ENCODE measurements at regions not wholly inside any gene's neighbourhood (a gene's known extent, or its start where the extent isn't known, plus 50 kb on each side); places are given as distances from the start of the nearest gene placed in this dataset.

- TF ChIP-seq CHD7 (IDR thresholded peaks at IDR 0.05; ENCODE audit: insufficient replicate concordance, low read length) (no peak), CBX5 (IDR thresholded peaks at IDR 0.05; ENCODE audit: low read depth, low read length) (no peak), BRCA1 (IDR thresholded peaks at IDR 0.05; ENCODE audit: low read depth, low read length) (no peak), ATF3 (IDR thresholded peaks at IDR 0.05; ENCODE audit: insufficient read depth, low read depth, low read length) (no peak), HDAC6 (IDR thresholded peaks at IDR 0.05; ENCODE audit: low read depth, low read length) (no peak), PHF8 (conservative IDR thresholded peaks at IDR 0.05; ENCODE audit: low read depth, low read length) (no peak), YY1 (IDR thresholded peaks at IDR 0.05; ENCODE audit: low read depth, low read length) (no peak), ATF2 (IDR thresholded peaks at IDR 0.05; ENCODE audit: low read length) (no peak), RFX5 (IDR thresholded peaks at IDR 0.05; ENCODE audit: borderline replicate concordance, low read depth, low read length) (no peak)
These were observed 267.8 kb downstream of the FOXD2 start (continued) for GRCh38 chr1:47705517-47706130.

Data from H1 (cell line).